Cardiac muscle cell (in vitro differentiated cells and primary cell): ENCODE measurements at regions not wholly inside any gene's neighbourhood (a gene's known extent, or its start where the extent isn't known, plus 50 kb on each side); places are given as distances from the start of the nearest gene placed in this dataset.

Experiments used
- DNase-seq, 2 donors: peaks; one replicate each; pipeline versions ENCODE4 v3.0.0 to v3.0.0-alpha.2; 2010 to 2017; ENCODE audit warnings: low read depth in 1 of 2, low spot score in 1 of 2
- H3K27ac ChIP-seq: fragments of 200-600 bp; sonication (generic); 2 replicates; pipeline ENCODE4 v1.5.1; 2016
- H3K27me3 ChIP-seq: fragments of 200-600 bp; sonication (generic); 2 replicates; pipeline ENCODE4 v1.6.0; 2016; ENCODE audit warnings: control low read depth
- H3K36me3 ChIP-seq: fragments of 200-600 bp; sonication (generic); 2 replicates; pipeline ENCODE4 v1.5.1; 2016; ENCODE audit warnings: control low read depth
- H3K4me1 ChIP-seq: fragments of 200-600 bp; sonication (generic); 2 replicates; pipeline ENCODE4 v1.8.1; 2017; ENCODE audit warnings: low read depth, mild to moderate bottlenecking, mixed run types
- H3K4me3 ChIP-seq: fragments of 200-600 bp; sonication (generic); 2 replicates; pipeline ENCODE4 v1.5.1; 2016; ENCODE audit warnings: mild to moderate bottlenecking
- H3K9me3 ChIP-seq: fragments of 200-600 bp; sonication (generic); 2 replicates; pipeline ENCODE4 v1.5.1; 2017; ENCODE audit warnings: low read depth, mild to moderate bottlenecking, control low read depth
- CTCF ChIP-seq: IDR thresholded peaks from 2 replicates; pipeline ENCODE4 v1.5.1; 2012; ENCODE audit warnings: low read depth, mild to moderate bottlenecking, low read length

GRCh38 chr18:61093965-61094364, 239.3 kb upstream of the CDH20 start:
- TF ChIP-seq CTCF = no peak
- no peak for DNase-seq
- no peak overlapping the region for H3K4me3 ChIP-seq

GRCh38 chr18:61096226-61096625, 237.0 kb upstream of the CDH20 start:
- no peak overlapping the region for H3K27ac ChIP-seq
- no peaks in the 10 kb centered on the region for H3K36me3 ChIP-seq
- no peaks in the 10 kb centered on the region for H3K9me3 ChIP-seq
- no peak overlapping the region for H3K4me3 ChIP-seq
- H3K27me3 ChIP-seq = no peaks in the 10 kb centered on the region
- TF ChIP-seq CTCF = no peak
- H3K4me1 ChIP-seq = no peaks in the 10 kb centered on the region
- no peak for DNase-seq

More at GRCh38 chr18:61093965-61094364, 239.3 kb upstream of the CDH20 start:
- Histone ChIP-seq H3K27ac (no peak overlapping the region), H3K36me3 (no peaks in the 10 kb centered on the region), H3K4me1 (no peaks in the 10 kb centered on the region), H3K27me3 (no peaks in the 10 kb centered on the region), H3K9me3 (no peaks in the 10 kb centered on the region)

- H3K9me3 ChIP-seq = no peaks in the 10 kb centered on the region
- no peaks in the 10 kb centered on the region for H3K36me3 ChIP-seq
- TF ChIP-seq CTCF = no peak
- H3K4me3 ChIP-seq = no peak overlapping the region
- H3K27me3 ChIP-seq = no peaks in the 10 kb centered on the region
- H3K27ac ChIP-seq = no peak overlapping the region
- no peaks in the 10 kb centered on the region for H3K4me1 ChIP-seq
- no peak for DNase-seq
Observed at GRCh38 chr18:61107113-61107512, 226.1 kb upstream of the CDH20 start.

GRCh38 chr18:61108706-61109105, 224.5 kb upstream of the CDH20 start:
- no peak for DNase-seq
- no peaks in the 10 kb centered on the region for H3K36me3 ChIP-seq
- no peak overlapping the region for H3K27ac ChIP-seq
- no peaks in the 10 kb centered on the region for H3K4me1 ChIP-seq
- H3K27me3 ChIP-seq = no peaks in the 10 kb centered on the region
- no peaks in the 10 kb centered on the region for H3K9me3 ChIP-seq
- no peak overlapping the region for H3K4me3 ChIP-seq
- TF ChIP-seq CTCF = no peak

- no peak for DNase-seq
- H3K4me3 ChIP-seq = no peak overlapping the region
- no peaks in the 10 kb centered on the region for H3K9me3 ChIP-seq
- no peak overlapping the region for H3K27ac ChIP-seq
- H3K27me3 ChIP-seq = no peaks in the 10 kb centered on the region
- no peaks in the 10 kb centered on the region for H3K4me1 ChIP-seq
- H3K36me3 ChIP-seq = no peaks in the 10 kb centered on the region
- no peak for TF ChIP-seq CTCF
Observed at GRCh38 chr18:61123309-61123708, 209.9 kb upstream of the CDH20 start.
